HEK293 (cell line): ENCODE measurements at regions not wholly inside any gene's neighbourhood (a gene's known extent, or its start where the extent isn't known, plus 50 kb on each side); places are given as distances from the start of the nearest gene placed in this dataset.

Experiments
- CTCF ChIA-PET: fragments of 350-600 bp; formaldehyde crosslinking; extraction: SDS; loops from one replicate; lab custom pipeline; 2021; ENCODE audit warnings: antibody characterized with exemption; lab: Yijun Ruan, JAX
- POLR2A ChIA-PET: fragments of 300-600 bp; formaldehyde crosslinking; extraction: SDS; loops from one replicate; lab custom pipeline; 2020; ENCODE audit warnings: antibody characterized with exemption, inconsistent platforms; lab: Yijun Ruan, JAX
- H3K27ac ChIP-seq: fragments of 200-500 bp; sonication (Bioruptor generic); 2 replicates; pipeline ENCODE4 v1.5.1; 2014; ENCODE audit warnings: low read depth, low read length, control low read depth, inconsistent platforms; ENCODE audit errors: extremely low read depth
- H3K36me3 ChIP-seq, 2 experiments: fragments of 200-500 bp in 1 of 2; sonication (Bioruptor generic) in 1 of 2; 1 replicate in 1 of 2; 2 replicates in 1 of 2; pipeline ENCODE4 v1.5.1; 2014 to 2017; ENCODE audit warnings: inconsistent platforms in 2 of 2, low read length in 2 of 2; ENCODE audit not compliant: control insufficient read depth in 2 of 2, insufficient read depth in 1 of 2
- H3K4me1 ChIP-seq: fragments of 200-500 bp; sonication (Bioruptor generic); 2 replicates; pipeline ENCODE4 v1.5.1; 2014; ENCODE audit warnings: mild to moderate bottlenecking, low read length, inconsistent platforms; ENCODE audit not compliant: control insufficient read depth, insufficient read depth
- H3K4me3 ChIP-seq: 2 replicates; pipeline ENCODE4 v1.5.1; 2011; ENCODE audit warnings: low read depth, mild to moderate bottlenecking, control low read depth, low read length, moderate library complexity
- H3K9me3 ChIP-seq: fragments of 200-500 bp; sonication (Bioruptor generic); 2 replicates; pipeline ENCODE4 v1.5.1; 2014; ENCODE audit warnings: low read depth, low read length, inconsistent platforms; ENCODE audit not compliant: control insufficient read depth, insufficient read depth
- KLF10 ChIP-seq: fragments of 450-650 bp; IDR thresholded peaks from 2 replicates; pipeline ENCODE4 v1.5.1; 2018; ENCODE audit warnings: missing biosample characterization, mild to moderate bottlenecking, missing genetic modification characterization
- REPIN1 ChIP-seq: fragments of 450-650 bp; formaldehyde crosslinking; IDR thresholded peaks from 2 replicates; pipeline ENCODE4 v1.5.1; 2017; ENCODE audit warnings: missing biosample characterization, missing genetic modification characterization, low read depth
- SCRT1 ChIP-seq: fragments of 450-650 bp; formaldehyde crosslinking; IDR thresholded peaks from 2 replicates; pipeline ENCODE4 v1.5.1; 2016; ENCODE audit warnings: missing biosample characterization, missing genetic modification characterization, borderline replicate concordance
- SP7 ChIP-seq: fragments of 450-650 bp; formaldehyde crosslinking; IDR thresholded peaks from 2 replicates; pipeline ENCODE4 v1.5.1; 2016; ENCODE audit warnings: missing biosample characterization, missing genetic modification characterization
- ZBTB6 ChIP-seq: fragments of 450-650 bp; formaldehyde crosslinking; IDR thresholded peaks from 2 replicates; pipeline ENCODE4 v1.5.1; 2017; ENCODE audit warnings: missing biosample characterization, missing genetic modification characterization
- ZBTB8A ChIP-seq: fragments of 450-650 bp; formaldehyde crosslinking; IDR thresholded peaks from 2 replicates; pipeline ENCODE4 v1.5.1; 2016; ENCODE audit warnings: missing biosample characterization, missing genetic modification characterization
- ZEB2 ChIP-seq: fragments of 450-650 bp; formaldehyde crosslinking; IDR thresholded peaks from 2 replicates; pipeline ENCODE4 v1.5.1; 2016; ENCODE audit warnings: missing biosample characterization, missing genetic modification characterization
- ZFP37 ChIP-seq: fragments of 450-650 bp; formaldehyde crosslinking; IDR thresholded peaks from 2 replicates; pipeline ENCODE4 v1.5.1; 2016; ENCODE audit warnings: missing biosample characterization, missing genetic modification characterization
- ZIC2 ChIP-seq: fragments of 450-650 bp; formaldehyde crosslinking; IDR thresholded peaks from 2 replicates; pipeline ENCODE4 v1.5.1; 2016; ENCODE audit warnings: missing biosample characterization, missing genetic modification characterization
- ZNF239 ChIP-seq: fragments of 450-650 bp; formaldehyde crosslinking; IDR thresholded peaks from 2 replicates; pipeline ENCODE4 v1.5.1; 2016; ENCODE audit warnings: missing biosample characterization, missing genetic modification characterization
- ZNF555 ChIP-seq: fragments of 450-650 bp; formaldehyde crosslinking; conservative IDR thresholded peaks from 2 replicates; pipeline ENCODE4 v1.5.1; 2017; ENCODE audit warnings: missing biosample characterization, mild to moderate bottlenecking, missing genetic modification characterization, inconsistent platforms
- ZNF585B ChIP-seq: fragments of 450-650 bp; formaldehyde crosslinking; IDR thresholded peaks from 2 replicates; pipeline ENCODE4 v1.5.1; 2016; ENCODE audit warnings: missing biosample characterization, missing genetic modification characterization
- ZNF600 ChIP-seq: fragments of 450-650 bp; formaldehyde crosslinking; IDR thresholded peaks from 2 replicates; pipeline ENCODE4 v1.5.1; 2016; ENCODE audit warnings: missing biosample characterization, missing genetic modification characterization
- ZNF629 ChIP-seq: fragments of 450-650 bp; formaldehyde crosslinking; IDR thresholded peaks from 2 replicates; pipeline ENCODE4 v1.5.1; 2017; ENCODE audit warnings: missing biosample characterization, missing genetic modification characterization
- ZNF747 ChIP-seq: fragments of 450-650 bp; formaldehyde crosslinking; IDR thresholded peaks from 2 replicates; pipeline ENCODE4 v1.5.1; 2016; ENCODE audit warnings: missing biosample characterization, missing genetic modification characterization
- ZNF837 ChIP-seq: fragments of 450-650 bp; formaldehyde crosslinking; IDR thresholded peaks from 2 replicates; pipeline ENCODE4 v1.5.1; 2016; ENCODE audit warnings: missing biosample characterization, missing genetic modification characterization
- TF ChIP-seq, protein P1 (sequence below): fragments of 450-650 bp; formaldehyde crosslinking; IDR thresholded peaks from 2 replicates; pipeline ENCODE4 v1.5.1; 2016; ENCODE audit warnings: missing biosample characterization, missing genetic modification characterization
- TF ChIP-seq, protein P2 (sequence below): fragments of 450-650 bp; formaldehyde crosslinking; IDR thresholded peaks from 2 replicates; pipeline ENCODE4 v1.5.1; 2017; ENCODE audit warnings: missing biosample characterization, mild to moderate bottlenecking, missing genetic modification characterization, moderate library complexity
- TF ChIP-seq, protein P3 (sequence below): fragments of 450-650 bp; formaldehyde crosslinking; IDR thresholded peaks from 2 replicates; pipeline ENCODE4 v1.5.1; 2016; ENCODE audit warnings: missing biosample characterization, missing genetic modification characterization

DNA sequence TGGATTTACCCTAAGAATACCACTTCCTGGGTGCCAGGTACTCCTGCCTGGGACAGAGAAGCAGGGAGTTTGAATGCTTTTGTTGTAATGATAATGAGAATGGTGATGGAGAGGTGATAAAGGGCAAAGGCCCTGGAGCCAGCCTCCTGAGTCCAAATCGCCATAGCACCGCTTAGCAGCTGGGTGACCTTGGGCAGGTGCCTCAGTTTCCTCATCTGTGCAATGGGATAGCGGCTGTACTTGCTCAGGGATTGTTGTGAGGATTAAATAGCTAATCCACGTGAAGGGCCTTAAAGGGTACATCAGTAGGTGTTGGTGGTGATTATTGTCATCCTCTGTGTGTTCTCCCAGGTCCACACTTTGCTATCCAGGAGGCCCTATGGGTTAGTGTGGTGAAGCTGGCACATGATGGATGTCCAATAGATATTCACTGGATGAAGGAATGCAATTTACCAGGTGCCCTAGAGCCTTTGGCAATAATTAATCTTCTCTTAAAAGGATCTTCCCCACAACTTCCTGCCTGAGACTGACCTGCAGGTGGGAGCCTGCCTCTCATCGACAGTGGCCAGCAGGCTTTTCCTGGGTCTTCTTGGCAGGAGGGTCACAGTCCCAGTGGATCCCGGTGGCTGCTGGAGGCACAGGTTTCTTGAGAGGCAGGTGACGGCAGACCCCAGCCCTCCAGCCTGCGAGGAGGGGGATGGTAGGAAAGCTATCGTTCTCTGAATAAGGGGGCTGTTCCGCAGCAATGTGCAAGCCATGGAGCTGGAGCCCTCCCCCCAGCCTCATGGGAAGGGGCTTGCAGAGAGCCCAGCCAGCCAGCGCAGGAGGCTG lies 160.2 kb downstream of the MACROH2A1 start:
- H3K4me3 ChIP-seq = no peak overlapping the region
- ChIA-PET POLR2A (no interaction called here), CTCF (interaction anchor here (0.6 to 1.4 kb wide), 2 partner anchors 34 to 117 kb away, joined by 5 to 7 read pairs; no protein-coding TSS in a partner anchor)
- H3K4me1 ChIP-seq = peaks cover 5% of the 10 kb centered on the region; the same call in 1 of the 2 replicates
- H3K9me3 ChIP-seq = no peaks in the 10 kb centered on the region
- H3K36me3 ChIP-seq = no peaks in the 10 kb centered on the region
- H3K27ac ChIP-seq = no peak overlapping the region
- TF ChIP-seq, protein P1, sequence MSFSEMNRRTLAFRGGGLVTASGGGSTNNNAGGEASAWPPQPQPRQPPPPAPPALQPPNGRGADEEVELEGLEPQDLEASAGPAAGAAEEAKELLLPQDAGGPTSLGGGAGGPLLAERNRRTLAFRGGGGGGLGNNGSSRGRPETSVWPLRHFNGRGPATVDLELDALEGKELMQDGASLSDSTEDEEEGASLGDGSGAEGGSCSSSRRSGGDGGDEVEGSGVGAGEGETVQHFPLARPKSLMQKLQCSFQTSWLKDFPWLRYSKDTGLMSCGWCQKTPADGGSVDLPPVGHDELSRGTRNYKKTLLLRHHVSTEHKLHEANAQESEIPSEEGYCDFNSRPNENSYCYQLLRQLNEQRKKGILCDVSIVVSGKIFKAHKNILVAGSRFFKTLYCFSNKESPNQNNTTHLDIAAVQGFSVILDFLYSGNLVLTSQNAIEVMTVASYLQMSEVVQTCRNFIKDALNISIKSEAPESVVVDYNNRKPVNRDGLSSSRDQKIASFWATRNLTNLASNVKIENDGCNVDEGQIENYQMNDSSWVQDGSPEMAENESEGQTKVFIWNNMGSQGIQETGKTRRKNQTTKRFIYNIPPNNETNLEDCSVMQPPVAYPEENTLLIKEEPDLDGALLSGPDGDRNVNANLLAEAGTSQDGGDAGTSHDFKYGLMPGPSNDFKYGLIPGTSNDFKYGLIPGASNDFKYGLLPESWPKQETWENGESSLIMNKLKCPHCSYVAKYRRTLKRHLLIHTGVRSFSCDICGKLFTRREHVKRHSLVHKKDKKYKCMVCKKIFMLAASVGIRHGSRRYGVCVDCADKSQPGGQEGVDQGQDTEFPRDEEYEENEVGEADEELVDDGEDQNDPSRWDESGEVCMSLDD (tag by site-specific recombination) = no peak
- TF ChIP-seq ZBTB6 (tag by site-specific recombination) (no peak), SCRT1 (no peak), ZIC2 (no peak), REPIN1 (tag by site-specific recombination) (no peak), ZNF837 (tag by site-specific recombination) (no peak), ZBTB8A (no peak), KLF10 (tag by site-specific recombination) (no peak), ZNF600 (tag by site-specific recombination) (no peak)
- TF ChIP-seq, protein P2, sequence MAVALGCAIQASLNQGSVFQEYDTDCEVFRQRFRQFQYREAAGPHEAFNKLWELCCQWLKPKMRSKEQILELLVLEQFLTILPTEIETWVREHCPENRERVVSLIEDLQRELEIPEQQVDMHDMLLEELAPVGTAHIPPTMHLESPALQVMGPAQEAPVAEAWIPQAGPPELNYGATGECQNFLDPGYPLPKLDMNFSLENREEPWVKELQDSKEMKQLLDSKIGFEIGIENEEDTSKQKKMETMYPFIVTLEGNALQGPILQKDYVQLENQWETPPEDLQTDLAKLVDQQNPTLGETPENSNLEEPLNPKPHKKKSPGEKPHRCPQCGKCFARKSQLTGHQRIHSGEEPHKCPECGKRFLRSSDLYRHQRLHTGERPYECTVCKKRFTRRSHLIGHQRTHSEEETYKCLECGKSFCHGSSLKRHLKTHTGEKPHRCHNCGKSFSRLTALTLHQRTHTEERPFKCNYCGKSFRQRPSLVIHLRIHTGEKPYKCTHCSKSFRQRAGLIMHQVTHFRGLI = no peak

GRCh38 chr5:135237748-135238103 lies 161.3 kb downstream of the MACROH2A1 start:
- TF ChIP-seq ZNF239 (tag by site-specific recombination) (no peak), ZEB2 (tag by site-specific recombination) (no peak), ZIC2 (no peak; the same call in 1 of the 2 replicates), ZFP37 (tag by site-specific recombination) (no peak), ZNF555 (tag by site-specific recombination) (no peak)
- Histone ChIP-seq H3K4me1 (peaks cover 5% of the 10 kb centered on the region; the same call in 1 of the 2 replicates), H3K36me3 (no peaks in the 10 kb centered on the region), H3K9me3 (no peaks in the 10 kb centered on the region), H3K4me3 (no peak overlapping the region), H3K27ac (no peak overlapping the region)
- POLR2A ChIA-PET = no interaction called here
- CTCF ChIA-PET = interaction anchor here (1.0 kb wide), 1 partner anchor 28 kb away, joined by 3 read pairs; no protein-coding TSS in a partner anchor

DNA sequence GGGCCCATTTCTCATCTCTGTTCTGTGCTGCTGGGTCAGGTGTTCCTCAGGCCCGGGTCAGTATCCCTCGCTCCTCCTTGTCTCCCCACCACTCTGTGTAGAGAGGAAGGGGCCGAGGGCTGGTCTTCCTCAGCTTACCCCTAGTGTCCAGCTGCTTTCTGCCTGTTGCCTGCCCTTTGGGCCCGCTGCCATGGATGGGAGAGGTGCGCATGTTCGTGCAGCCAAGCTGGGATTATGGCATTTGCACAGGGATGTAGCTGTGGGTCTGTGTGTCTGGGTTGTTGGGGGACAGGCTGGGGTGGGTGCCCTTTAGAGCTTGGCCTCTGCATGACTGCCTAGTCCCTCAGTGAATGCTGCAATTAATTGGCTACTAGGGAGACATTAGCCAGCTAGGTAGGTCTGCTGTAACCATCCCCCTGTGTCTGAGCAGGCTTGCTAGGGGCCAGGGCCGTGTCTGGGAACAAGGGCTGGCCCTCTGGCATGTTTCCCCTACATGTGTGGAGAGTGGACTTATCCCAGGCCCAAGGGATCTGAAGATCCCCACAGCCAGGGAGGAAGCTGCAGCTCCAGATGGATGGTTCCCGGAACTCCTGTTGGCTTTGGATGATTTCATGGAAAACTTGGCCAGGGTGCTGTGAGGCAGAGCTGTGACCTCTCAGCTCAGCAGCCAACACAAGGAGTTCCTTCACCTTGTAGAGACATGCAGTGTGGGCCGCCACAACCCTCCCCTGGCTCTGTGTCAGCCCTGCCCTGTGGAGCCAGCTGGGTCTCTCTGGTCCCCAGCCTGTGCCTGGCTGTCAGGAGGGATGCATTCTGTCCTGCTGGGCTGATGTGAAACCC lies 161.9 kb downstream of the MACROH2A1 start:
- CTCF ChIA-PET = interaction anchor here (1.0 kb wide), 1 partner anchor 27 kb away, joined by 3 read pairs; no protein-coding TSS in a partner anchor
- H3K27ac ChIP-seq = no peak overlapping the region
- POLR2A ChIA-PET = no interaction called here
- H3K36me3 ChIP-seq = no peaks in the 10 kb centered on the region
- no peak overlapping the region for H3K4me3 ChIP-seq
- H3K4me1 ChIP-seq = peaks cover 5% of the 10 kb centered on the region; the same call in 1 of the 2 replicates
- TF ChIP-seq ZNF629 (no peak), ZIC2 (peak; percentile 79), ZNF747 (no peak), SP7 (tag by site-specific recombination) (no peak), ZNF585B (tag by site-specific recombination) (no peak)
- TF ChIP-seq, protein P3, sequence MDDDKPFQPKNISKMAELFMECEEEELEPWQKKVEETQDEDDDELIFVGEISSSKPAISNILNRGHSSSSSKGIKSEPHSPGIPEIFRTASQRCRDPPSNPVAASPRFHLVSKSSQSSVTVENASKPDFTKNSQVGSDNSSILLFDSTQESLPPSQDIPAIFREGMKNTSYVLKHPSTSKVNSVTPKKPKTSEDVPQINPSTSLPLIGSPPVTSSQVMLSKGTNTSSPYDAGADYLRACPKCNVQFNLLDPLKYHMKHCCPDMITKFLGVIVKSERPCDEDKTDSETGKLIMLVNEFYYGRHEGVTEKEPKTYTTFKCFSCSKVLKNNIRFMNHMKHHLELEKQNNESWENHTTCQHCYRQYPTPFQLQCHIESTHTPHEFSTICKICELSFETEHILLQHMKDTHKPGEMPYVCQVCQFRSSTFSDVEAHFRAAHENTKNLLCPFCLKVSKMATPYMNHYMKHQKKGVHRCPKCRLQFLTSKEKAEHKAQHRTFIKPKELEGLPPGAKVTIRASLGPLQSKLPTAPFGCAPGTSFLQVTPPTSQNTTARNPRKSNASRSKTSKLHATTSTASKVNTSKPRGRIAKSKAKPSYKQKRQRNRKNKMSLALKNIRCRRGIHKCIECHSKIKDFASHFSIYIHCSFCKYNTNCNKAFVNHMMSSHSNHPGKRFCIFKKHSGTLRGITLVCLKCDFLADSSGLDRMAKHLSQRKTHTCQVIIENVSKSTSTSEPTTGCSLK = no peak
- H3K9me3 ChIP-seq = no peaks in the 10 kb centered on the region
